PC-3 (cell line): ENCODE measurements at regions not wholly inside any gene's neighbourhood (a gene's known extent, or its start where the extent isn't known, plus 50 kb on each side); places are given as distances from the start of the nearest gene placed in this dataset.

Source experiments
- EZH2 ChIP-seq: fragments of 300-600 bp; sonication (generic); IDR thresholded peaks from one replicate; pipeline ENCODE4 v1.6.1; 2017; ENCODE audit warnings: antibody characterized with exemption, mild to moderate bottlenecking, low read length; ENCODE audit not compliant: unreplicated experiment
- TF ChIP-seq, protein P1 (sequence below): fragments of 300-600 bp; sonication (generic); conservative IDR thresholded peaks from 2 replicates; pipeline ENCODE4 v1.5.1; 2017; ENCODE audit warnings: antibody characterized with exemption, low read depth, mild to moderate bottlenecking, low read length

DNA sequence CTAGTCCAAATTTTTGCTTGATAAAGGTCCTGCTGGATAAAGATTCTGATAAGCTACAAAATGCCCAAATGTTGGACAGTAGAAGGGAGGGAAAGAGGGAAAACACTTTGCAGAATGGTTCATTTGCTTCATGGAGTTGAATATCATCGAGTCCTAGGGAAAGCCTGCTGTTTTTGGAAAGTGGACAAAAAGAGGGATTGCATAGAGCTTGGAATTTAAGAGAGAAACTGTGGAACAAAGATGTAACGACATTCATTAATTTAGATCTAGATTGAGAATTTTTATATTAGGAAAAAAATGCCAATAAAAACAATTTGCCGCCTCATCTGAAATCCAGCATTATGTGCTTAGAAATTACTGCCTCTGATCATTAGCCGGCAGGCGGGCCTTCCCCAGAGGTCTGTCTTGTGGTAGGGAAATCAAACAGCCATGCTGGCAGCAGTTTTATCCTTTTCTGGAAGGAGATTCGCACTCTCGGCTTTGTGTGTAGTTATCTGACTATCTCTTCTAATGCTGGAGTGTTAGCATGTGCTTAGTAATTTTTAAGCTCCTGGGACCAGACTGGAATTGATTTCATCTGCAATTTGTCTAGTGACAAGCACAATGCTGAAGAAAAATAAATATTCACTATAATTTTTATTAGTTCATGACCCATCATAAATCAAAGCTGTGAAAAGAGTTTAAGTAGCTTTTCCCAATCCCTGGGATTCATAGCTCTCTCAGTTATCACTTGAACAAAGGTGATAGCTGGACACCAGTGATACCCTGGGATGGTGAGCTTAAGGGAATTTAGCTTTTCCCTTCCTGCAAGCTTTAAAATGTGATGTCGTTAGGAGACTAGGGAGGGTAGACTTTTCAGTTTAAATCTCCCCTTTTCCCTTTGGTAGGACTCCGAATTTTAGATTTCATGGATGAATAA lies 329.5 kb downstream of the PRL start:
- TF ChIP-seq EZH2: no peak
- TF ChIP-seq, protein P1, sequence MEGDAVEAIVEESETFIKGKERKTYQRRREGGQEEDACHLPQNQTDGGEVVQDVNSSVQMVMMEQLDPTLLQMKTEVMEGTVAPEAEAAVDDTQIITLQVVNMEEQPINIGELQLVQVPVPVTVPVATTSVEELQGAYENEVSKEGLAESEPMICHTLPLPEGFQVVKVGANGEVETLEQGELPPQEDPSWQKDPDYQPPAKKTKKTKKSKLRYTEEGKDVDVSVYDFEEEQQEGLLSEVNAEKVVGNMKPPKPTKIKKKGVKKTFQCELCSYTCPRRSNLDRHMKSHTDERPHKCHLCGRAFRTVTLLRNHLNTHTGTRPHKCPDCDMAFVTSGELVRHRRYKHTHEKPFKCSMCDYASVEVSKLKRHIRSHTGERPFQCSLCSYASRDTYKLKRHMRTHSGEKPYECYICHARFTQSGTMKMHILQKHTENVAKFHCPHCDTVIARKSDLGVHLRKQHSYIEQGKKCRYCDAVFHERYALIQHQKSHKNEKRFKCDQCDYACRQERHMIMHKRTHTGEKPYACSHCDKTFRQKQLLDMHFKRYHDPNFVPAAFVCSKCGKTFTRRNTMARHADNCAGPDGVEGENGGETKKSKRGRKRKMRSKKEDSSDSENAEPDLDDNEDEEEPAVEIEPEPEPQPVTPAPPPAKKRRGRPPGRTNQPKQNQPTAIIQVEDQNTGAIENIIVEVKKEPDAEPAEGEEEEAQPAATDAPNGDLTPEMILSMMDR: no peak
